CD4-positive, alpha-beta T cell treated with Interferon alpha-2 for 1 hour (primary cell): ENCODE measurements at regions not wholly inside any gene's neighbourhood (a gene's known extent, or its start where the extent isn't known, plus 50 kb on each side); places are given as distances from the start of the nearest gene placed in this dataset.
A peak's percentile ranks its signal among the peaks of the same experiment; 100 is the strongest.
"Not testable (repeated sequence)": the region's sequence is repeated elsewhere in the genome, so short reads cannot be mapped to it uniquely, and the experiment has no call there.

ENCODE experiments used
- DNase-seq, 2 donors: peaks; one replicate each; pipeline ENCODE4 v3.0.0-alpha.2; 2020 to 2022

GRCh38 chr20:60171738-60172137 is 213.5 kb downstream of the CDH26 start:
- DNase-seq = no peak

- DNase-seq = no peak
Observed at GRCh38 chr20:60172346-60172984, 214.2 kb downstream of the CDH26 start.

DNA sequence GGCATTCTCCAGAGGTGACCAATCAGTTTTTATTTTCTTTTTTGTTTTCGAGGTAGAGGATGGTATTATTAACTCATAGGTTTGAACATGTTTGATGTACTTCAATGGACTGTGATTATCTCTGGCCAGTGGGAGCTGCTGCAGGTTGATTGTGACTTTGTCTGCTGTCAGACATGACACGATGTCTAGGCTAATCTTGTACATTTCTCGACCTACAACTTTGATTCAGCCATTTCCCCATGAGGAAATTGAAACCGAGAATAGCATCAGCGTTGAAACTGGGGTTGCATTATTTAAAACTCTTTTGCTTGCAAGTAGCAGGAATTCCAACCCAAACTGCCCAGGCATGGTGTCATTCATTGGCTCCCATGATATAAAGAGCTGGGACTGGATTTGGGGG is 218.9 kb downstream of the CDH26 start:
- DNase-seq = no peak

GRCh38 chr20:60180986-60181385 is 222.8 kb downstream of the CDH26 start:
- DNase-seq = no peak

DNA sequence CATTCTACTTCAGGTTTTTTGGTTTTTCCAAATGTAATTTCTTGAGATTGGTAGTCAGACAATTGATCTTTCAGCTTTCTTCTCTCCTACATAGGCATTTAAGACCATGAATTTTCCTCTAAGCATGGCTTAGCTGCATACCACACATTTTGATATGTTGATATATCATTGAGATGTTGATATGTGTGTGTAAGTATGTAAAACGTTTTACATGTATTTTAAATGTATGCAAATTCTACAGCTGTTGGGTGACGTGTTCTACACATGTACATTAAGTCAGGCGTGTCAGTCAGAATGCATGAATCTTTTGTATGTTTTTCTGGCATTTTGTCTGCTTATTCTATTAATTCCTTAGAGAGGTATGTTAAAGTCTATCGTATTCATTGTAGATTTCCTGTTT is 228.2 kb downstream of the CDH26 start:
- no peak for DNase-seq

- DNase-seq = no peak
Observed at GRCh38 chr20:60187683-60188082, 229.5 kb downstream of the CDH26 start.

DNA sequence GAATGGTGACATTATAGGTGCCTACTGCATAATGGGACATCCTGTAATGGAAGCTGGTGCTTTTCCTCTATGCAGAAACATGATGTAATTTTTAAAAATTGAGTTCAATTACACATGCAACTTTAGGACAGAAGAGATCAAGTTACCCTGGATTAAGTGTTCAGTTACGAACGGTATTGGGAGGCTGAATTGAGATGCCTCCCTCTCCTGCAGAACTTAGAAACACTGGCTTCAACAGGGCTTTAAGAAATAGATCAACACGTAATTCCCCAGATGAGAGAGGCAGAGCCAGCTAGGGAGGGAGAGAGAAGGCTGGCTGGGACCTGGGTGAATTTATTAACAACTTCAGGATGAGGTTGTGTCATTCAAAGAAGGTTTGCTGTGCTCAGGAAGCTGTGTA is 232.8 kb downstream of the CDH26 start:
- no peak for DNase-seq

DNA sequence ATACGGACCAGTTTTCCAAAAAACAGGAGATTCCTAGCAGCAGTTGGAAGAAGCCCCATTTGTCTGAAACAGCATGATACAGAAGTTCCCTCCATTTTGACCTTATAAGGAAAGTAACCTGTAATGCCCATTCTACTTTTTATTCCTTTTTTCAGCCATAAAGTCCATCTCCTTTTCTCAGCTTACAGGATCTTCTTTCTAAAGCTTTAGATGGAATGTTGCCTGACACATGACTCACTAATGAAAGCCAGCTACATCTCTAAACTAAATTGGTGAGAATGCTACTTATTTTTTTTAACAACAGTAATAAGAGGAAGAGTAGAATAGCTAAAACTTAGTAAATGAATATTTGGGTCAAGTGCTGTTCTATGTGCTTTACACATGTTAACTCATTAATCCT is 234.1 kb downstream of the CDH26 start:
- no peak for DNase-seq

DNA sequence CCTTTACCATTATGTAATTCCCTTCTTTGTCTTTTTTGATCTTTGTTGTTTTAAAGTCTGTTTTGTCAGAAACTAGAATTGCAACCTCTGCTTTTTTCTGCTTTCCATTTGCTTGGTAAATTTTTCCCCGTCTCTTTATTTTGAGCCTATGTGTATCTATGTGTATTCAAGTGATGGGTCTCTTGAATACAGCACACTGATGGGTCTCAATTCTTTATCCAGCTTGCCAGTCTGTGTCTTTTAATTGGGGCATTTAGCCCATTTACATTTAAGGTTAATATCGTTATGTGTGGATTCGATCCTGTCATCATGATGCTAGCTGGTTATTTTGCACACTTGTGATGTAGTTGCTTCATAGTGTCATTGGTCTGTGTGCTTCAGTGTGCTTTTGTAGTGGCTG is 240.9 kb downstream of the CDH26 start:
- not testable (repeated sequence) for DNase-seq

DNA sequence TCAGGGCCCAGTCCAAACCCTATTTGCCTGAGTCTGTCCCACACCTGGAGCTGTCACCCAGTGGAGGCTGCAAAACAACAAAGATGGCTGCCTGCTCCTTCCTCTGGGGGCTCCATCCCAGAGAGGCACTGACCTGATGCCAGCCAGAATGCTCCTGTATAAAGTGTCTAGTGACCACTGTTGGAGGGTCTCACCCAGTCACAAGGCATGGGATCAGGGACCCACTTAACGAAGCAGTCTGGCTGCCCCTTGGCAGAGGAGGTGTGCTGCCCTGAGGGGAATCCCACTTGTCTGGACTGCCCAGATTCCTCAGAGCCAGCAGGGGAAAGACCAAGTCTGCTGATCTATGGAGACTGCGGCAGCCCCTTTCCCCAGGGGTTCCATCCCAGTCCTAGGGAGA is 241.6 kb downstream of the CDH26 start:
- DNase-seq = no peak

GRCh38 chr20:60200305-60200918 is 242.2 kb downstream of the CDH26 start:
- no peak for DNase-seq

GRCh38 chr20:60201198-60201835 is 243.1 kb downstream of the CDH26 start:
- DNase-seq = no peak

DNA sequence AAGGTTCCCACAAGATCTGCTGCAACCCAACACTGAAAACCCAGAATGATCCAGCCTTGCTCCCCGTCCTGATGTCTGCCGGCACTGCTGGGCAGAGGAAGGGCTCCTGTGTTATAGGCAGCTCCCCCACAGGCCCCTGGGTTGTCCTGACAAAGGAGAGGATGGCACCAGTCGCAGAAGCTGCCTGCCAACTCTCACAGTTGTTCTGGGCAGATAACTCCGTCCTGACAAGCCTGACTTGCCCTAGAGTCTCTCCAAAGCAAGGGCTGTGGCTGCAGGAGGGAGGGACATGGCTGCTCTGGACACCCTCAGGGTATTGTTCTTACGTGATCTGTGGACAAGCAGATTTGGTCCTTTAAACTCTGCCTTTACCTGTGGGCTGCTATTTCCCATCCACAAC is 243.8 kb downstream of the CDH26 start:
- DNase-seq = no peak

- no peak for DNase-seq
Observed at GRCh38 chr20:60203451-60203850, 245.2 kb downstream of the CDH26 start.

DNA sequence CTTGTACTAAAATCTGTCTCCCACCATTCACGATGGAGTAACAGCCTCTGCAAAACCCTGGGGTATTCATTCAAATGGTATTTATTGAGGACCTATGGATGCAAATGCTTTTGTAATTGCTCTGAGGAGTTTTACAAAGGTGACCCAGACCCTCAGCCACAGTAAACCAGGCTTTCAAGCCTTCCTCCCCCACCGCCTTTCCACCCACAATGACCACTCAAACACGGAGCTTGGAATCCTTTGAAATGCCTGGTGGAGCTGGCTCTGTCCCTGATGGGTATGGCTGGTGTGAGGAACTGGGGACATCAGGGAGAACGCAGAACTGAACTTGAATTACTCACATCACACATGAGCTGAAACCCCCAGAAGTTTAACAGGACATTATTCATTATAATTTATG is 246.4 kb downstream of the CDH26 start:
- no peak for DNase-seq

- DNase-seq = no peak
Observed at GRCh38 chr20:60206259-60206658, 248.0 kb downstream of the CDH26 start.

GRCh38 chr20:60209048-60209447 is 250.8 kb downstream of the CDH26 start:
- DNase-seq = no peak

DNA sequence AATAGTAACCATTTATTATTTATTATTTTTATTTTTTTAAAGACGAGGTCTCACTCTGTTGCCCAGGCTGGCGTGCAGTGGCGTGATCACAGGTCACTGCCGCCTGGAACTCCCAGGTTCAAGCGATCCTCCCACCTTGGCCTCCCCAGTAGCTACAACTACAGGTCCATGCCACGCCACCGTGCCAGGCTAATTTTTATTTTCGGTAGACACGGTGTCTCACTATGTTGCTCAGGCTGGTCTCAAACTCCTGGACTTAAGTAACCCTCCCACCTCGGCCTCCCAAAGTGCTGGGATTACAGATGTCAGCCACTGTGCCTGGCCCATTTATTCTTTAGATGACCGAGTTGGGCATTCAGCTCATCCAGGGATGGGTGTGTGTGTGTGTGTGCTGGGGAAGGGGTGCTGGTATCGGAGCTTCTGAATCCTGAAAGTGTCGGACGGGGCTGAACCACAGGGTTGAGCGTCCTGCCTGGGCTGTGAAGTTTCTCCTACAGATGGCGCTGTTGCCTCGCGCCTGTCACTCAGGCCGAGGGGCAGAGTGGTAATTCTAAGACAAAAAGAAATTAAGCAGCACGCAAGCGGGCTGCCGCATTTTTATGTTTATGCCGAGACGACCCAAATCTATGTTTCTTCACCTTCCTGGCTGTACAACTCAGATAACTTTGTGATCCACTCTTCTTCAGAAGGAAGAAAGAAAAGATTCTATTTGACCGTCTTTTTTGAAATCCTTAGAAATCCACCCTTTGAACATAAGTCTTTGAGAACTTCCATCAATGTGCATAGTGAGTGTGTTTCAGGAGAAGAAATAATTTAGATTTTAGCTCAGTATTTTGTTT is 252.8 kb downstream of the CDH26 start:
- peak; percentile 44 to 47 for DNase-seq

DNA sequence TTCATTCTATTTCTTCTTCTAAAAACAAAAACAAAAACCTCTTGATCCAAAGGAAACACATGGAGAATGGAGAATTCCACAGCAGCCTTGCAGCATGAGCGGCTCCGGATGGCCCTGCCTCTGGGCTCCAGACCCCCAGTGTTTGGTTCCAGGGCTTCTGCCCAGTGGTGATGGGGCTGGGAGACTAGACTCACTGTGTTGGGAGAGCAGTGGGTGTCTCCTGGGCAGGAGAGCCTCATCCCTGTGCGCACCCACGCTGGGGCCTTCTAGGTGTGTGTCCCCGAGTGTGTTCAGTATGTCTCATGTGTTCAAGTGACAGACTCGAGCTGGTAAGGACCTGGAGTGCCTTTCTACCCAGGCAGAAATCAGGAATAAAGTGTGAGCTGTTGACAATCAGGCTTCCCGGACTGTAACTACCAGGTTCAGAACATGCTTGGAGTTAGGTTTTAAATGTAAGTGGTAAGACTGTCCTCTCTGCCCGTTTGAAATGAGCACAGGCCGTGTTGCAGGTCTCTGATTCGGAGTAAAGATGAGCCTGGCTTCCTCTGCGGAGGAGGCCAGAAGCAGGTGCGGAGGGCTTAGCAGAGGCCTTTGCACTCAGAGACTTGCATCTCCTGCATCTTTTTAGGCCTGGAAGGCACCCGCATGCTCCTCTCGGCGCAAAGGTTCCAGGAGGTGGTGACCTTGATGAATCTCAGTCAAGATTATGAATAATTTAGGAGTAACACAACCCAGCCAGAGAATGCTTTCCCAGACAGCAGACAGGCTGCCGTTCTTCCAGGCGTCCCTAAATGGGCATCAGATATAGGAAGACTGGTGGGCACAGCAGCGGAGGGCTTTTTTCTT is 253.6 kb downstream of the CDH26 start:
- no peak for DNase-seq

- DNase-seq = no peak
Observed at GRCh38 chr20:60212695-60213094, 254.5 kb downstream of the CDH26 start.

GRCh38 chr20:60213126-60213893 is 255.1 kb downstream of the CDH26 start:
- no peak for DNase-seq
